AG04450 (cell line): ENCODE measurements at regions not wholly inside any gene's neighbourhood (a gene's known extent, or its start where the extent isn't known, plus 50 kb on each side); places are given as distances from the start of the nearest gene placed in this dataset.

Experiments used
- CTCF ChIA-PET: fragments of 300-600, 350-600 bp; formaldehyde crosslinking; extraction: SDS; loops from one replicate; lab custom pipeline; 2022; ENCODE audit warnings: antibody characterized with exemption, inconsistent platforms; lab: Charles Lee
- POLR2A ChIA-PET: fragments of 350-600 bp; formaldehyde crosslinking; extraction: SDS; loops from one replicate; lab custom pipeline; 2021; ENCODE audit warnings: antibody characterized with exemption, inconsistent platforms; lab: Yijun Ruan, JAX
- DNase-seq: peaks from one replicate; pipeline ENCODE4 v3.0.0-alpha.2; 2011; ENCODE audit warnings: low read depth, low spot score
- H3K27ac ChIP-seq: one replicate; pipeline ENCODE4 v1.5.1; 2012; ENCODE audit warnings: low read depth, low read length, control low read depth
- H3K27me3 ChIP-seq: one replicate; pipeline ENCODE4 v1.6.0; 2012; ENCODE audit warnings: low read length; ENCODE audit not compliant: control insufficient read depth, insufficient read depth
- H3K4me3 ChIP-seq: 2 replicates; pipeline ENCODE4 v1.5.1; 2011; ENCODE audit warnings: mild to moderate bottlenecking, low read depth, low read length, control low read depth
- H3K9me3 ChIP-seq: 2 replicates; pipeline ENCODE4 v1.5.1; 2012; ENCODE audit warnings: low read length; ENCODE audit not compliant: control insufficient read depth, insufficient read depth
- CTCF ChIP-seq: IDR thresholded peaks from 2 replicates; pipeline ENCODE4 v1.5.1; 2011; ENCODE audit warnings: low read depth, low read length, control low read depth, inconsistent platforms

GRCh38 chr6:21349834-21350233 lies 243.7 kb upstream of the SOX4 start:
- Histone ChIP-seq H3K27ac (no peak overlapping the region), H3K9me3 (no peaks in the 10 kb centered on the region), H3K4me3 (no peak overlapping the region), H3K27me3 (no peaks in the 10 kb centered on the region)
- DNase-seq = no peak
- no peak for TF ChIP-seq CTCF
- POLR2A ChIA-PET = no interaction called here
- CTCF ChIA-PET = no interaction called here

- DNase-seq = no peak
- POLR2A ChIA-PET = no interaction called here
- H3K27ac ChIP-seq = no peak overlapping the region
- no peaks in the 10 kb centered on the region for H3K9me3 ChIP-seq
- H3K4me3 ChIP-seq = no peak overlapping the region
- TF ChIP-seq CTCF = no peak
- H3K27me3 ChIP-seq = no peaks in the 10 kb centered on the region
- CTCF ChIA-PET = no interaction called here
Measured at GRCh38 chr6:21350926-21351325, 242.6 kb upstream of the SOX4 start.

GRCh38 chr6:21352131-21352530 lies 241.4 kb upstream of the SOX4 start:
- Histone ChIP-seq H3K4me3 (no peak overlapping the region), H3K9me3 (no peaks in the 10 kb centered on the region), H3K27ac (no peak overlapping the region), H3K27me3 (no peaks in the 10 kb centered on the region)
- ChIA-PET CTCF (interaction anchor here (0.7 kb wide), 1 partner anchor 252 kb away, joined by 4 read pairs; no protein-coding TSS in a partner anchor), POLR2A (no interaction called here)
- no peak for DNase-seq
- TF ChIP-seq CTCF = no peak

GRCh38 chr6:21354805-21355238 lies 238.7 kb upstream of the SOX4 start:
- CTCF ChIA-PET = no interaction called here
- POLR2A ChIA-PET = no interaction called here
- H3K27me3 ChIP-seq = no peaks in the 10 kb centered on the region
- H3K9me3 ChIP-seq = no peaks in the 10 kb centered on the region
- no peak overlapping the region for H3K4me3 ChIP-seq
- no peak for DNase-seq
- no peak for TF ChIP-seq CTCF
- no peak overlapping the region for H3K27ac ChIP-seq

- CTCF ChIA-PET = no interaction called here
- H3K27ac ChIP-seq = no peak overlapping the region
- POLR2A ChIA-PET = no interaction called here
- no peak for DNase-seq
- no peaks in the 10 kb centered on the region for H3K27me3 ChIP-seq
- TF ChIP-seq CTCF = no peak
- H3K4me3 ChIP-seq = no peak overlapping the region
- no peaks in the 10 kb centered on the region for H3K9me3 ChIP-seq
Measured at GRCh38 chr6:21355638-21356037, 237.9 kb upstream of the SOX4 start.
